Tibial artery (tissue), 4 donors: ENCODE measurements at regions not wholly inside any gene's neighbourhood (a gene's known extent, or its start where the extent isn't known, plus 50 kb on each side); places are given as distances from the start of the nearest gene placed in this dataset.

ENCODE experiments used
- DNase-seq, 2 donors: peaks; one replicate each; pipeline ENCODE4 v3.0.0-alpha.2; 2019
- H3K27ac ChIP-seq, 2 donors: fragments of 200-600 bp; sonication (generic) in 1 of 2; 1 replicate in 1 of 2; 2 replicates in 1 of 2; pipeline ENCODE4 v1.5.1; 2018 to 2019; ENCODE audit warnings: mild to moderate bottlenecking in 1 of 2
- H3K27me3 ChIP-seq, 2 donors: fragments of 200-600 bp; sonication (generic) in 1 of 2; one replicate each; pipeline versions ENCODE4 v1.5.1 to v1.6.0; 2016 to 2019
- H3K36me3 ChIP-seq, 3 donors: fragments of 200-600 bp; sonication (generic) in 2 of 3; one replicate each; pipeline ENCODE4 v1.5.1; 2016 to 2019; ENCODE audit warnings: mild to moderate bottlenecking in 2 of 3
- H3K4me1 ChIP-seq, 4 donors: fragments of 200-600 bp; sonication (generic) in 2 of 4; 1 replicate in 3 of 4; 2 replicates in 1 of 4; pipeline ENCODE4 v1.5.1; 2016 to 2019
- H3K4me3 ChIP-seq, 2 donors: fragments of 200-600 bp; sonication (generic) in 1 of 2; 1 replicate in 1 of 2; 2 replicates in 1 of 2; pipeline ENCODE4 v1.5.1; 2018 to 2019; ENCODE audit warnings: mild to moderate bottlenecking in 2 of 2
- H3K9me3 ChIP-seq, 3 donors: fragments of 200-600 bp; sonication (generic) in 1 of 3; one replicate each; pipeline ENCODE4 v1.5.1; 2016 to 2019
- intact Hi-C: fragments of 100-400 bp; cut with DNase I; formaldehyde crosslinking; loops from one replicate; pipeline ENCODE4 v1.15.0; 2023; ENCODE audit warnings: low total_unique reads
- TF ChIP-seq, protein P1 (sequence below), 2 experiments: fragments of 200-600 bp in 1 of 2; fragments of 450-650 bp in 1 of 2; IDR thresholded peaks; one replicate each; pipeline ENCODE4 v1.5.1; 2017 to 2019; ENCODE audit warnings: antibody characterized with exemption in 2 of 2, mild to moderate bottlenecking in 1 of 2, moderate library complexity in 1 of 2

DNA sequence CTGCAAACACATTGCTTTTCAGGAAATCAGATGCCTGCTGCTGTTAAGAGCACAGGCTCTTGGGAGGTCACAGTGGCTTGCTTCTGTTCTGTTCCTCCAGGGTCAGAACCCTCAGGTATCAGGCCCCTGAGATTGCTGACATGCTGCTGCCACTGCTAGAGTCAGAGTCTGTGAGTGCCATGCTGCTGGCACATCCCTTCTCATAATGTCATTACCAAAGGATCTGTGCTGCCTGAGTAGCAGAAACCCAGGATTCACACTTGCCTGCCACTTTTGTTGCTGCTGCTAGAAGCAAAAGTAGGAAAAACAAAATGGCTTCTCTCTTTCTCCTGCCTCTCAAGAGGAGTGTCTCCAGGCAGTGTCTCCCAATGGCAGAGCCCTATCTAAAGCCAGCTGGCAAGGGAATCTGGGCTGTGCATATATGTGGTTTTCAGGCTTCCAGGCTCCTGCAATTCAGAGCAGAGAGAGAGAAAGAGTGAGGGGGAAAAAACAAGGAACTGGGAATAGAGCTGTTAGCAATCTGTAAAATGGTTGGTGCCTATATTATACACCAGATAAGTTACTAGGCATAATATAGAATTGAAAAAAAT lies 180.3 kb downstream of the MYCN start:
- no peaks in the 10 kb centered on the region for H3K4me1 ChIP-seq
- H3K36me3 ChIP-seq, result no peaks in the 10 kb centered on the region
- no peak for DNase-seq
- intact Hi-C loops, result no loop called here
- TF ChIP-seq, protein P1, sequence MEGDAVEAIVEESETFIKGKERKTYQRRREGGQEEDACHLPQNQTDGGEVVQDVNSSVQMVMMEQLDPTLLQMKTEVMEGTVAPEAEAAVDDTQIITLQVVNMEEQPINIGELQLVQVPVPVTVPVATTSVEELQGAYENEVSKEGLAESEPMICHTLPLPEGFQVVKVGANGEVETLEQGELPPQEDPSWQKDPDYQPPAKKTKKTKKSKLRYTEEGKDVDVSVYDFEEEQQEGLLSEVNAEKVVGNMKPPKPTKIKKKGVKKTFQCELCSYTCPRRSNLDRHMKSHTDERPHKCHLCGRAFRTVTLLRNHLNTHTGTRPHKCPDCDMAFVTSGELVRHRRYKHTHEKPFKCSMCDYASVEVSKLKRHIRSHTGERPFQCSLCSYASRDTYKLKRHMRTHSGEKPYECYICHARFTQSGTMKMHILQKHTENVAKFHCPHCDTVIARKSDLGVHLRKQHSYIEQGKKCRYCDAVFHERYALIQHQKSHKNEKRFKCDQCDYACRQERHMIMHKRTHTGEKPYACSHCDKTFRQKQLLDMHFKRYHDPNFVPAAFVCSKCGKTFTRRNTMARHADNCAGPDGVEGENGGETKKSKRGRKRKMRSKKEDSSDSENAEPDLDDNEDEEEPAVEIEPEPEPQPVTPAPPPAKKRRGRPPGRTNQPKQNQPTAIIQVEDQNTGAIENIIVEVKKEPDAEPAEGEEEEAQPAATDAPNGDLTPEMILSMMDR (IDR thresholded peaks at IDR 0.05), result no peak
- H3K4me3 ChIP-seq, result no peak overlapping the region
- H3K27ac ChIP-seq, result no peak overlapping the region
- H3K27me3 ChIP-seq, result peaks cover 0 to 12% of the 10 kb centered on the region in 2 donors
- H3K9me3 ChIP-seq, result no peaks in the 10 kb centered on the region

DNA sequence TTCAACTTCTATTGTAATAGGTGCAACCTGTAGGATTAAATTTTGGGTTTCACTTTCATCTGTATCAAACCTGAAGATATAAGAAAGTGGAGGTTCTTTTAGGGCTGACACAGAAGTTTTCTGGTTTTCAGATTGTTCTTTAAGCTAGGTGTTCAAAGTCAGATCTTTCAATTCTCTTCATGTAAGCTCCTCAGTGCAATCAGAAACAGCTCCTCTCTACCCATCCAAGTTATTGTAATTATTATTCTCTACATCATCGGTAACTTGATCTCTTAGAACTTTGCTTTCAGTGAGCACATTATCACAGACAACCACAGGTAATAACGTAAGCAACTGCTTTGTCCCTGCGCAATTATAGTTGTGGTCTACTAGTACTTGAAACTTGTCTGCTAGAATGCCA lies 179.4 kb downstream of the MYCN start:
- H3K36me3 ChIP-seq, result no peaks in the 10 kb centered on the region
- peaks cover 0 to 6% of the 10 kb centered on the region in 2 donors for H3K27me3 ChIP-seq
- TF ChIP-seq, protein P1 (IDR thresholded peaks at IDR 0.05), result no peak
- intact Hi-C loops, result no loop called here
- no peak for DNase-seq
- H3K27ac ChIP-seq, result no peak overlapping the region
- no peak overlapping the region for H3K4me3 ChIP-seq
- H3K9me3 ChIP-seq, result no peaks in the 10 kb centered on the region
- H3K4me1 ChIP-seq, result no peaks in the 10 kb centered on the region

DNA sequence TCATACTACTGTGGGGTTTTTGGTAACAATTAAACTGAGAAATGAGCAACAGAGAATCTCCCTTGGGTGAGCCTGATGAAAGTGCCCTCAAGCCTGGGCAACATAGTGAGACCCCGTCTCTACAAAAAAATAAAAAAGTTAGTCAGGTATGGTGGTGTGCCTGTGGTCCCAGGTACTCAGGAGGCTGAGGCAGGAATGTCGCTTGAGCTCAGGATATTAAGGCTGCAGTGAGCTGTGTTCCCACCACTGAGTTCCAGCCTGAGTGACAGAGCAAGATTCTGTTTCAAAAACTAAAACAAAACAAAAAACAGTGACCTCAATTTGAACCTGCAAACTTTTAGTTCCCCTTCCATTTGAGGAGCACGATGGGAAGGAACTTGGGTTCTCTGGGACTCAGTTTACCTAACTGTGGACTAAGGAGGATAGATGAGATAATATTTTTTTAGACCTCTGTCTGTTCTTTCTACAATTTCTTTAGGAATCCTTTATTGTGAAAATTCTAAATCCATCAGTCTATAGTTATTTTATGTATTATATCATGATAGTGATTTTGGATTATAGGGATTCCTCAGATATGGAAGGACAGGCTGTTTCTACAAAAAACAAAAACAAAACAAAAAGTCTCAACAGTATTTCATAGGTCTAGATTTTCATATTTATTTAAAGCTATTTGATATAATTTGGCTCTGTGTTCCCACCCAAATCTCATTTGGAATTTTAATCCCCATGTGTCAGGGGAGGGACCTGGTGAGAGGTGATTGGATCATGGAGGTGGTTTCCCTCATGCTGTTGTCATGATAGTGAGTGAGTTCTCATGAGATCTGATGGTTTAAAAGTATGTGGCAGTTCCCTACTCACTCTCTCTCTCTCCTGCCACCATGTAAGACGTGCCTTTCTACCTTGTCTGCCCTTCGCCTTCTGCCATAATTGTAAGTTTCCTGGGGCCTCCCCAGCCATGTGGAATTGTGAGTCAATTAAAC lies 178.6 kb downstream of the MYCN start:
- Histone ChIP-seq H3K27ac (no peak overlapping the region), H3K27me3 (no peaks in the 10 kb centered on the region), H3K36me3 (no peaks in the 10 kb centered on the region), H3K9me3 (no peaks in the 10 kb centered on the region), H3K4me1 (no peaks in the 10 kb centered on the region), H3K4me3 (no peak overlapping the region)
- no peak for DNase-seq
- intact Hi-C loops, result no loop called here
- TF ChIP-seq, protein P1 (IDR thresholded peaks at IDR 0.05), result no peak

DNA sequence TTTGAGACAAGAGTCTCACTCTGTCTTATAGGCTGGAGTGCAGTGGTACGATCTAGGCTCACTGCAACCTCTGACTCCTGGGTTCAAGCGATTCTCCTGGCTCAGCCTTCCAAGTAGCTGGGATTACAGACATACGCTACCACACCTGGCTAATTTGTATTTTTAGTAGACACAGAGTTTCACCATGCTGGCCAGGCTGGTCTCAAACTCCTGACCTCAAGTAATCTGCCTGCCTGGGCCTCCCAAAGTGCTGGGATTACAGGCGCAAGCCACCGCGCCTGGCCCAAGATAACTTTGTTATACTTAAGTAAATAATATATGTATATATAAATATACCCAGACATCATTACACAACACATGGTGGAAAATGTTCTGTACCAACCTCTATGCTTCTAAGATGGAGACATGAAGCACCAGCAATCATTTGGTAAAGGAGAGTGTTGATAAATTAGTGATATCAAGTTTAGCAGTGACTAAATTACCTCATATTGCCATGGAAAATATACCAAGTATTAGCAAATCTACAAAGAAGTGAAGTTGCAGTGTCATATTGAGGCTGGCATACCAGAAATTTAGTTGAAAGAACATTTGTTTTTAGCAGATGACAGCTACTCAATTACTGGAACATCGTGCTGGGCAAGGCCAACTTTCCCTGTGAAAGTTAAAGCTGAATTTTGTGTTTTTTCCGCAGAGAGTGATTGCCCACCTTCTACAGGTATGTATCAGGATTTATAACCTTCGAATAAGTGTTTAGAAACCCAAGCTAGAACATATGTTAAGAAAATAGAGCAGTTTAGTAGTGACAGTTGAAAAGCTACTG lies 177.7 kb downstream of the MYCN start:
- intact Hi-C loops, result no loop called here

More for the DNA sequence above, 177.7 kb downstream of the MYCN start:
- TF ChIP-seq, protein P1 (IDR thresholded peaks at IDR 0.05), result no peak
- Histone ChIP-seq H3K4me1 (no peaks in the 10 kb centered on the region), H3K27ac (no peak overlapping the region), H3K9me3 (no peaks in the 10 kb centered on the region), H3K36me3 (no peaks in the 10 kb centered on the region), H3K27me3 (no peaks in the 10 kb centered on the region), H3K4me3 (no peak overlapping the region)
- no peak for DNase-seq
